IMR-90 (cell line): ENCODE measurements at regions not wholly inside any gene's neighbourhood (a gene's known extent, or its start where the extent isn't known, plus 50 kb on each side); places are given as distances from the start of the nearest gene placed in this dataset.

ENCODE experiments used
- ATAC-seq: fragments of 200-7000 bp; cut with Tn5 transposase; 2 replicates; pipeline ENCODE4 v1.9.1; 2020; ENCODE audit warnings: low read depth, mild to moderate bottlenecking, moderate library complexity
- BruUV-seq: library from RNA; stranded (reverse); fragments of 400-500 nt; replicated peaks from 2 replicates; lab custom pipeline; 2021; lab: Mats Ljungman, UMichigan
- CTCF ChIA-PET: fragments of 300-600 bp; formaldehyde crosslinking; extraction: SDS; loops from one replicate; lab custom pipeline; 2021; ENCODE audit warnings: antibody characterized with exemption; lab: Yijun Ruan, JAX
- POLR2A ChIA-PET: fragments of 300-600 bp; sonication (Branson Sonifier 250); formaldehyde crosslinking; loops from one replicate; lab custom pipeline; 2022; ENCODE audit warnings: antibody characterized with exemption; ENCODE audit not compliant: unreplicated experiment; lab: Charles Lee
- DNase-seq: peaks from one replicate; pipeline ENCODE4 v3.0.0; 2013
- H2AFZ ChIP-seq: replicated peaks from 2 replicates; pipeline ENCODE3; 2013; ENCODE audit warnings: low read length, mild to moderate bottlenecking; ENCODE audit not compliant: poor library complexity
- H2AK5ac ChIP-seq: 2 replicates; pipeline ENCODE4 v1.6.1; 2013; ENCODE audit warnings: low read depth, low read length, inconsistent platforms
- H2AK9ac ChIP-seq: replicated peaks from 2 replicates; pipeline ENCODE3; 2013; ENCODE audit warnings: mild to moderate bottlenecking, low read depth, low read length, moderate library complexity; ENCODE audit not compliant: poor library complexity
- H2BK120ac ChIP-seq: 2 replicates; pipeline ENCODE4 v1.6.1; 2013; ENCODE audit warnings: low read depth, low read length, inconsistent platforms
- H2BK15ac ChIP-seq: 3 replicates; pipeline ENCODE4 v1.6.1; 2013; ENCODE audit warnings: low read depth, low read length, inconsistent platforms
- H2BK20ac ChIP-seq: 2 replicates; pipeline ENCODE4 v1.6.1; 2013; ENCODE audit warnings: low read depth, mild to moderate bottlenecking, inconsistent platforms, low read length, moderate library complexity
- H2BK5ac ChIP-seq: 2 replicates; pipeline ENCODE4 v1.6.1; 2013; ENCODE audit warnings: mild to moderate bottlenecking, low read depth, low read length, inconsistent platforms; ENCODE audit not compliant: poor library complexity, severe bottlenecking
- H3K14ac ChIP-seq: replicated peaks from 2 replicates; pipeline ENCODE4 v1.6.1; 2013; ENCODE audit warnings: low read depth, low read length, inconsistent platforms
- H3K18ac ChIP-seq: 2 replicates; pipeline ENCODE4 v1.6.1; 2013; ENCODE audit warnings: low read depth, low read length, control low read depth
- H3K23ac ChIP-seq: 2 replicates; pipeline ENCODE4 v1.6.1; 2013; ENCODE audit warnings: low read depth, low read length, inconsistent platforms
- H3K27ac ChIP-seq: 2 replicates; pipeline ENCODE4 v1.5.1; 2013; ENCODE audit warnings: mild to moderate bottlenecking, control low read depth, low read length; ENCODE audit not compliant: insufficient read depth
- H3K27me3 ChIP-seq: 2 replicates; pipeline ENCODE4 v1.6.1; 2013; ENCODE audit warnings: low read length; ENCODE audit not compliant: control insufficient read depth, insufficient read depth
- H3K36me3 ChIP-seq: 2 replicates; pipeline ENCODE4 v1.6.1; 2013; ENCODE audit warnings: low read length, mixed read lengths; ENCODE audit not compliant: control insufficient read depth, insufficient read depth
- H3K4ac ChIP-seq: 2 replicates; pipeline ENCODE4 v1.6.1; 2013; ENCODE audit warnings: low read depth, low read length, inconsistent platforms
- H3K4me1 ChIP-seq: 2 replicates; pipeline ENCODE4 v1.6.1; 2013; ENCODE audit warnings: low read length, mixed read lengths; ENCODE audit not compliant: control insufficient read depth, insufficient read depth
- H3K4me2 ChIP-seq: 2 replicates; pipeline ENCODE4 v1.6.1; 2013; ENCODE audit warnings: low read depth, mild to moderate bottlenecking, control low read depth, low read length, moderate library complexity
- H3K4me3 ChIP-seq: 2 replicates; pipeline ENCODE4 v1.5.1; 2013; ENCODE audit warnings: low read depth, mild to moderate bottlenecking, control low read depth, low read length, moderate library complexity; ENCODE audit not compliant: insufficient read depth
- H3K56ac ChIP-seq: 2 replicates; pipeline ENCODE4 v1.6.1; 2013; ENCODE audit warnings: low read length, inconsistent platforms; ENCODE audit not compliant: insufficient read depth; ENCODE audit errors: extremely low read depth
- H3K79me1 ChIP-seq, 2 experiments: 2 replicates each; pipeline ENCODE4 v1.6.1; 2013; ENCODE audit warnings: low read length in 2 of 2, inconsistent platforms in 1 of 2, low read depth in 1 of 2
- H3K9ac ChIP-seq: 2 replicates; pipeline ENCODE4 v1.6.1; 2013; ENCODE audit warnings: low read depth, low read length, control low read depth
- H3K9me1 ChIP-seq: 2 replicates; pipeline ENCODE4 v1.6.1; 2013; ENCODE audit warnings: low read length, inconsistent platforms; ENCODE audit not compliant: insufficient read depth
- H3K9me3 ChIP-seq: 2 replicates; pipeline ENCODE4 v1.6.1; 2013; ENCODE audit warnings: low read length; ENCODE audit not compliant: control insufficient read depth, insufficient read depth
- H4K20me1 ChIP-seq: 2 replicates; pipeline ENCODE4 v1.6.1; 2013; ENCODE audit warnings: low read length, inconsistent platforms; ENCODE audit not compliant: insufficient read depth
- H4K5ac ChIP-seq: 2 replicates; pipeline ENCODE4 v1.6.1; 2013; ENCODE audit warnings: mild to moderate bottlenecking, low read depth, low read length, control low read depth
- H4K8ac ChIP-seq, 2 experiments: 2 replicates each; pipeline ENCODE4 v1.6.1; 2013; ENCODE audit warnings: low read depth in 2 of 2, low read length in 2 of 2, control low read depth in 1 of 2, inconsistent platforms in 1 of 2
- H4K91ac ChIP-seq: 2 replicates; pipeline ENCODE4 v1.6.1; 2013; ENCODE audit warnings: low read depth, low read length, inconsistent platforms; ENCODE audit not compliant: insufficient read depth
- CHD1 ChIP-seq: IDR thresholded peaks from 2 replicates; pipeline ENCODE4 v1.6.1; 2012; ENCODE audit warnings: low read depth, low read length, improper control_type of control experiment
- MAFK ChIP-seq: IDR thresholded peaks from 2 replicates; pipeline ENCODE4 v1.6.1; 2012; ENCODE audit warnings: low read depth, low read length, improper control_type of control experiment
- SMC3 ChIP-seq: fragments of 150-350 bp; IDR thresholded peaks from 2 replicates; pipeline ENCODE4 v1.6.1; 2016; ENCODE audit warnings: low read depth, mild to moderate bottlenecking, antibody characterized with exemption, low read length, moderate library complexity
- WGBS, 2 experiments: methylation state at CpG; one replicate each; pipeline versions ENCODE4 v1.1.5 to v1.1.7; 2013; ENCODE audit warnings: missing lambda C conversion rate in 2 of 2; ENCODE audit not compliant: insufficient read length in 1 of 2; ENCODE audit errors: extremely low coverage in 2 of 2; 5-methylcytosine and 5-hydroxymethylcytosine counted together
- dilution Hi-C: fragments of 300-500 bp; cut with HindIII; formaldehyde crosslinking; loops from one replicate; pipeline ENCODE4 v1.14.3; 2018; ENCODE audit warnings: low sequenced_read_pairs; ENCODE audit not compliant: unreplicated experiment
- in situ Hi-C: fragments of 300-500 bp; cut with MboI; formaldehyde crosslinking; loops from 3 replicates; pipeline ENCODE4 v1.14.3; 2019; ENCODE audit warnings: low sequenced_read_pairs, inconsistent platforms, mixed read lengths
- intact Hi-C: fragments of 100-400 bp; cut with micrococcal nuclease; formaldehyde crosslinking; loops from 2 replicates; pipeline ENCODE4 v1.10.0; 2022

DNA sequence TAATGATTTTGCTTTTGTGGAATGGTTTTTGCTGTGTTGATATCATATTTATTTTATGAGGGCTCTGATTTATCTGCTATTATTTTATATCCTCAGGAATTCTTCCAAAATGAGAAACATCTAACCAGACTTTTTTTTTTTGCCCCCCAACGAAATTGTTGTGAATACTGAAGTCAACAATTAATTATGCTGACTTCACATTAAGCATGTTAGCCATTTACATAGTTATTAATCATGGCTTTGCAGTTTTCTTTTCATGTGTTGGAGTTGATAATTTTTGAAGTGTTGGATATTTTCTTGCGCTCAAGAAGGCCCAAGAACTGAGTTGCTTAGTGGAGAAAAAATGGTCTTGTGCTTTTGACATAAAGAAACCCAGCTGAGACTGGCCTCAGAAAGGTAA is 246.6 kb upstream of the CRY1 start:
- no peak for TF ChIP-seq SMC3
- TF ChIP-seq MAFK: peak; percentile 70
- no peak for TF ChIP-seq CHD1
- Histone ChIP-seq H3K27me3 (no peaks in the 10 kb centered on the region; the same call in 1 of the 2 replicates), H2BK120ac (no peak overlapping the region), H2BK5ac (no peak overlapping the region), H4K8ac (no peak overlapping the region), H3K4ac (no peak overlapping the region), H3K36me3 (no peaks in the 10 kb centered on the region), H3K27ac (no peak overlapping the region), H4K5ac (no peak overlapping the region), H3K4me3 (no peak overlapping the region), H2AFZ (no peak overlapping the region), H3K9me3 (no peaks in the 10 kb centered on the region), H4K91ac (no peak overlapping the region), H2BK20ac (no peak overlapping the region), H3K4me1 (no peaks in the 10 kb centered on the region), H3K79me1 (no peaks in the 10 kb centered on the region; a peak in 1 of 4 replicates), H3K9me1 (no peaks in the 10 kb centered on the region), H3K9ac (no peak overlapping the region), H3K56ac (no peak overlapping the region), H3K4me2 (no peak overlapping the region), H2BK15ac (no peak overlapping the region), H4K20me1 (no peaks in the 10 kb centered on the region), H3K14ac (no peak overlapping the region), H2AK9ac (no peak overlapping the region), H3K18ac (no peak overlapping the region), H2AK5ac (no peak overlapping the region), H3K23ac (no peak overlapping the region)
- POLR2A ChIA-PET: no interaction called here
- in situ Hi-C loops (no loop called here), intact Hi-C loops (no loop called here), dilution Hi-C loops (no loop called here)
- DNase-seq (no peak), ATAC-seq (no peak)
- no TSS peak for BruUV-seq
- WGBS, 2 experiments: no CpG with 5 or more reads among the region's 2 CpGs
- CTCF ChIA-PET: no interaction called here
